CD4-positive, alpha-beta T cell (primary cell): ENCODE measurements at regions not wholly inside any gene's neighbourhood (a gene's known extent, or its start where the extent isn't known, plus 50 kb on each side); places are given as distances from the start of the nearest gene placed in this dataset.
"Not testable (repeated sequence)": the region's sequence is repeated elsewhere in the genome, so short reads cannot be mapped to it uniquely, and the experiment has no call there.

Source experiments
- ATAC-seq: fragments of 200-7000 bp; cut with Tn5 transposase; one replicate; pipeline ENCODE4 v1.10.0; 2022; ENCODE audit warnings: mild to moderate bottlenecking; ENCODE audit not compliant: poor library complexity
- CTCF ChIA-PET: fragments of 350-600 bp; sonication (Branson Sonifier 250); formaldehyde crosslinking; loops from one replicate; lab custom pipeline; 2021; ENCODE audit warnings: antibody characterized with exemption, inconsistent platforms; lab: Charles Lee
- POLR2A ChIA-PET: fragments of 350-600 bp; sonication (Branson Sonifier 250); formaldehyde crosslinking; loops from one replicate; lab custom pipeline; 2021; ENCODE audit warnings: antibody characterized with exemption, inconsistent platforms; lab: Charles Lee
- DNase-seq, 14 experiments: peaks; one replicate each; pipeline ENCODE4 v3.0.0-alpha.2; 2013 to 2020; ENCODE audit warnings: mixed read lengths in 2 of 14
- H3K27ac ChIP-seq, 2 donors: one replicate each; pipeline versions ENCODE4 v1.5.1 to v1.7.0; 2013; ENCODE audit warnings: low read length in 2 of 2, low read depth in 1 of 2, mild to moderate bottlenecking in 1 of 2
- H3K27me3 ChIP-seq, 2 experiments: 1 replicate in 1 of 2; 2 replicates in 1 of 2; pipeline versions ENCODE4 v1.6.1 to v1.7.0; 2013; ENCODE audit warnings: low read length in 2 of 2, control low read depth in 1 of 2, mild to moderate bottlenecking in 1 of 2, moderate library complexity in 1 of 2; ENCODE audit not compliant: insufficient read depth in 2 of 2, control insufficient read depth in 1 of 2
- H3K36me3 ChIP-seq: one replicate; pipeline ENCODE4 v1.6.1; 2013; ENCODE audit warnings: low read length, control low read depth; ENCODE audit not compliant: insufficient read depth
- H3K4me1 ChIP-seq: one replicate; pipeline ENCODE4 v1.6.1; 2013; ENCODE audit warnings: low read length, control low read depth; ENCODE audit not compliant: insufficient read depth
- H3K4me3 ChIP-seq: one replicate; pipeline ENCODE4 v1.5.1; 2013; ENCODE audit warnings: mild to moderate bottlenecking, low read length, moderate library complexity
- H3K9me3 ChIP-seq, 2 experiments: 1 replicate in 1 of 2; 2 replicates in 1 of 2; pipeline versions ENCODE4 v1.6.1 to v1.7.0; 2013; ENCODE audit warnings: low read length in 2 of 2, mild to moderate bottlenecking in 2 of 2, control low read depth in 1 of 2, moderate library complexity in 1 of 2; ENCODE audit not compliant: control insufficient read depth in 1 of 2, insufficient read depth in 1 of 2
- H3K27ac Mint-ChIP-seq: one replicate; pipeline ENCODE4 v1.8.0; 2020; ENCODE audit warnings: mixed read lengths
- H3K27me3 Mint-ChIP-seq: one replicate; pipeline ENCODE4 v1.8.0; 2021; ENCODE audit warnings: mixed read lengths
- H3K36me3 Mint-ChIP-seq: one replicate; pipeline ENCODE4 v1.8.0; 2021; ENCODE audit warnings: low read depth, mixed read lengths
- H3K4me1 Mint-ChIP-seq: one replicate; pipeline ENCODE4 v1.8.0; 2021; ENCODE audit warnings: low read depth, mixed read lengths
- H3K4me3 Mint-ChIP-seq: one replicate; pipeline ENCODE4 v1.8.0; 2020; ENCODE audit warnings: mild to moderate bottlenecking, mixed read lengths
- H3K9me3 Mint-ChIP-seq: one replicate; pipeline ENCODE4 v1.8.0; 2020; ENCODE audit warnings: mixed read lengths
- CTCF ChIP-seq: fragments of 200-600 bp; IDR thresholded peaks from one replicate; pipeline ENCODE4 v1.8.0; 2022; ENCODE audit warnings: antibody characterized with exemption, mild to moderate bottlenecking
- intact Hi-C, 2 experiments: fragments of 100-400 bp; cut with DNase I in 1 of 2; cut with micrococcal nuclease in 1 of 2; formaldehyde crosslinking; loops; one replicate each; pipeline versions ENCODE4 v1.15.1 to v1.9.0; 2023 to 2025; cut with DNase I, micrococcal nuclease

DNA sequence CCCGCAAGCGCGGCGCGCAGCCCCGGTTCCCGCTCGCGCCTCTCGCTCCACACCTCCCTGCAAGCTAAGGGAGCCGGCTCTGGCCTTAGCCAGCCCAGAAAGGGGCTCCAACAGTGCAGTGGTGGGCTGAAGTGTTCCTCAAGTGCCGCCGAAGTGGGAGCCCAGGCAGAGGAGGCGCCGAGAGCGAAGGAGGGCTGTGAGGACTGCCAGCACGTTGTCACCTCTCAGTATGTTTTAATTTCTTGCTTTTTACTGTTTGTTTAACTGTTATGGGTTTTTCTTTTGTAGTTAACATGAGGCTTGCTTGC lies 1525.7 kb downstream of the SI start:
- Mint-ChIP-seq H3K9me3 (no peaks in the 10 kb centered on the region), H3K27ac (no peak overlapping the region), H3K27me3 (no peaks in the 10 kb centered on the region), H3K36me3 (no peaks in the 10 kb centered on the region), H3K4me1 (no peaks in the 10 kb centered on the region), H3K4me3 (no peak overlapping the region)
- TF ChIP-seq CTCF, result no peak
- Histone ChIP-seq H3K27ac (no peak overlapping the region), H3K4me3 (no peak overlapping the region), H3K36me3 (no peaks in the 10 kb centered on the region), H3K27me3 (no peaks in the 10 kb centered on the region), H3K4me1 (no peaks in the 10 kb centered on the region), H3K9me3 (peaks cover 0 to 7% of the 10 kb centered on the region in 2 experiments)
- POLR2A ChIA-PET, result no interaction called here
- intact Hi-C loops, result no loop called here
- ATAC-seq, result no peak
- CTCF ChIA-PET, result no interaction called here
- DNase-seq, result no peak

- H3K27me3 ChIP-seq, CTCF ChIA-PET, H3K27ac ChIP-seq, DNase-seq, ATAC-seq, H3K4me3 Mint-ChIP-seq, H3K4me1 Mint-ChIP-seq, POLR2A ChIA-PET, H3K27ac Mint-ChIP-seq, H3K36me3 Mint-ChIP-seq, H3K4me3 ChIP-seq, H3K9me3 Mint-ChIP-seq, H3K4me1 ChIP-seq, intact Hi-C loops, H3K9me3 ChIP-seq, H3K27me3 Mint-ChIP-seq, H3K36me3 ChIP-seq: not testable (repeated sequence)
Observed at GRCh38 chr3:163551915-163552658, 1526.2 kb downstream of the SI start.

DNA sequence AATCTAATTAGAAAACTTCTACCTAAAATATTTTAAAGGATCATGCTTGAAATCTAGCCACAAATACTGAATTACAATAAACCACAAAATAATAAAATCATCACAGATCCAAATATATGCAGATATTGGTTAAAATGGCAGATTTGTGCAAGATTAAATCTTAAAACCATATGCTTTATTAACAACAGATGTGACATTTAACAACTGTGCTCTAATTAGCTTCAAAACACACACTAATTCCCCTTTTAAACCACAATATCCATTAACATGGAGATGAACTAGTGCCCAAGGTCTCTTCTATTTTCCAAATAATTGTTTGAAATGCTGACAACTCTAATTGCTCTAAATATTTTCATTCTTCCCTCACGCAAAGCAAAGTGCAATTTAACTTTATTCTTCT lies 1530.3 kb downstream of the SI start:
- ATAC-seq (no peak), DNase-seq (no peak)
- H3K36me3 ChIP-seq, result no peaks in the 10 kb centered on the region
- CTCF ChIA-PET, result no interaction called here
- TF ChIP-seq CTCF, result no peak
- intact Hi-C loops, result no loop called here
- no peaks in the 10 kb centered on the region for H3K27me3 Mint-ChIP-seq
- no peak overlapping the region for H3K4me3 Mint-ChIP-seq
- H3K4me1 ChIP-seq, result no peaks in the 10 kb centered on the region
- H3K27ac Mint-ChIP-seq, result no peak overlapping the region
- H3K4me1 Mint-ChIP-seq, result no peaks in the 10 kb centered on the region
- H3K36me3 Mint-ChIP-seq, result no peaks in the 10 kb centered on the region
- no peaks in the 10 kb centered on the region for H3K9me3 Mint-ChIP-seq
- no peaks in the 10 kb centered on the region for H3K27me3 ChIP-seq
- H3K9me3 ChIP-seq, result peaks cover 0 to 7% of the 10 kb centered on the region in 2 experiments
- H3K4me3 ChIP-seq, result no peak overlapping the region
- POLR2A ChIA-PET, result no interaction called here
- no peak overlapping the region for H3K27ac ChIP-seq

DNA sequence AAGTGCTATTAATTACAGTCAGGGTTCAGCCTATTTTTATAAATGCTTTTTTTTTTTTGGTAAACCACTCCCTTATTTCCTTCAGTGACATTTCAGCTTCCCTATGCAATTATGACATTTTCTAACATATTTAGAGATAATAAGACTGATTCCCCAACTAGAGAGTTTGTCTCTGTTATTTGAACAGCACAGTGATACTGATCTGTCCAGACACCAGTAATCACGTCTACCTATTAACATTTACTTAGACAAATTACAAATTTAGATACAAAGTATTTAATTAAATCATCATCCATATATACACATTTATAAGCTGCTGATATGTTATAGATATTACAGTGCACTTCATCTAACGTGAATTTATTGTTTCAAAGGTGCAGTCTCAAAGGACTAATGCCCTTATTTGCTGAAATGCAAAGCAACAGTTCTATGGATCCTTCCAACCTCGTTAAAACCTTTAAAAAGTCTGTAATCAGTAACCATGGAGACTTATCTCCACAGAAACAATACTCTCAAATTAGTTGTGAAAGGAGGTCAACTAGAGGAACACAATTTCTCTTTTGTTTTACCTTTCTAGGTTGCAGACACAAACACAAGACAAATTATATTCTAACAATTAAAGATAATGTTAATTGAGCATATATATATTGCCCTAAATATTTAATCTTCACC lies 1531.1 kb downstream of the SI start:
- H3K4me3 Mint-ChIP-seq, result no peak overlapping the region
- DNase-seq, result no peak
- POLR2A ChIA-PET, result no interaction called here

More for the DNA sequence above, 1531.1 kb downstream of the SI start:
- H3K9me3 ChIP-seq, result no peaks in the 10 kb centered on the region
- no peak overlapping the region for H3K27ac ChIP-seq
- H3K4me3 ChIP-seq, result no peak overlapping the region
- Mint-ChIP-seq H3K4me1 (no peaks in the 10 kb centered on the region), H3K27ac (no peak overlapping the region), H3K9me3 (no peaks in the 10 kb centered on the region), H3K27me3 (no peaks in the 10 kb centered on the region), H3K36me3 (no peaks in the 10 kb centered on the region)
- no peaks in the 10 kb centered on the region for H3K36me3 ChIP-seq
- no peak for ATAC-seq
- CTCF ChIA-PET, result no interaction called here
- H3K4me1 ChIP-seq, result no peaks in the 10 kb centered on the region
- no peaks in the 10 kb centered on the region for H3K27me3 ChIP-seq
- intact Hi-C loops, result no loop called here
- TF ChIP-seq CTCF, result no peak
